ENCODE measurements at regions not wholly inside any gene's neighbourhood (a gene's known extent, or its start where the extent isn't known, plus 50 kb on each side); places are given as distances from the start of the nearest gene placed in this dataset.

- TF ChIP-seq POLR2A (IDR thresholded peaks at IDR 0.05) (no peak), CTCF (IDR thresholded peaks at IDR 0.05) (no peak), EP300 (IDR thresholded peaks at IDR 0.05) (no peak)
Measured at GRCh38 chr7:29641651-29642050, 78.0 kb downstream of the PRR15 start.

All from gastroesophageal sphincter (tissue), 3 donors.